Uterus (tissue), 2 donors: ENCODE measurements at regions not wholly inside any gene's neighbourhood (a gene's known extent, or its start where the extent isn't known, plus 50 kb on each side); places are given as distances from the start of the nearest gene placed in this dataset.

Experiments
- POLR2A ChIP-seq, 2 donors: fragments of 450-650 bp; IDR thresholded peaks; one replicate each; pipeline ENCODE4 v1.6.1; 2016; ENCODE audit warnings: antibody characterized with exemption in 2 of 2, mild to moderate bottlenecking in 1 of 2, moderate library complexity in 1 of 2
- TF ChIP-seq, protein P1 (sequence below), 4 experiments: fragments of 200-600 bp in 2 of 4; fragments of 450-650 bp in 2 of 4; sonication (generic) in 2 of 4; IDR thresholded peaks; one replicate each; pipeline ENCODE4 v1.5.1; 2016 to 2019; ENCODE audit warnings: antibody characterized with exemption in 4 of 4, mild to moderate bottlenecking in 2 of 4, moderate library complexity in 1 of 4

DNA sequence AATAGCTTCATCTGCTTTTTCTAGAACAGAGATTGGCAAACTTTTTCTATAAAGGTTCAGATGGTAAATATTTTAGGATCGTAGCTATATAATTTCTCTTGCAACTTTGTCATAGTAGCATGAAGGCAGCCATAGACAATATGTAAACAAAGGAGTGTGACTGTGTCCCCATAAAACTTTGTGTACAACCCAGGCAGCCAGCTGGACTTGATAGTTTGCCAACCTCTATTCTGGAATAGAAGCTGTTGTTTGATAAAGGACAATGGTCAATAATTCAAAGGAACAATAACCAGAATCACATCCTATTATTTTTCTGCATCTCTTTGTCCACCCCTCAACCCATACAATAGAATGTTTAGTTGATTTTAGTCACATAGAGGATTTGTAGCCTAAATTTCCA is 286.7 kb downstream of the LMX1A start:
- TF ChIP-seq, protein P1, sequence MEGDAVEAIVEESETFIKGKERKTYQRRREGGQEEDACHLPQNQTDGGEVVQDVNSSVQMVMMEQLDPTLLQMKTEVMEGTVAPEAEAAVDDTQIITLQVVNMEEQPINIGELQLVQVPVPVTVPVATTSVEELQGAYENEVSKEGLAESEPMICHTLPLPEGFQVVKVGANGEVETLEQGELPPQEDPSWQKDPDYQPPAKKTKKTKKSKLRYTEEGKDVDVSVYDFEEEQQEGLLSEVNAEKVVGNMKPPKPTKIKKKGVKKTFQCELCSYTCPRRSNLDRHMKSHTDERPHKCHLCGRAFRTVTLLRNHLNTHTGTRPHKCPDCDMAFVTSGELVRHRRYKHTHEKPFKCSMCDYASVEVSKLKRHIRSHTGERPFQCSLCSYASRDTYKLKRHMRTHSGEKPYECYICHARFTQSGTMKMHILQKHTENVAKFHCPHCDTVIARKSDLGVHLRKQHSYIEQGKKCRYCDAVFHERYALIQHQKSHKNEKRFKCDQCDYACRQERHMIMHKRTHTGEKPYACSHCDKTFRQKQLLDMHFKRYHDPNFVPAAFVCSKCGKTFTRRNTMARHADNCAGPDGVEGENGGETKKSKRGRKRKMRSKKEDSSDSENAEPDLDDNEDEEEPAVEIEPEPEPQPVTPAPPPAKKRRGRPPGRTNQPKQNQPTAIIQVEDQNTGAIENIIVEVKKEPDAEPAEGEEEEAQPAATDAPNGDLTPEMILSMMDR (IDR thresholded peaks at IDR 0.05): no peak
- TF ChIP-seq POLR2A (IDR thresholded peaks at IDR 0.05): no peak
